ENCODE measurements at regions not wholly inside any gene's neighbourhood (a gene's known extent, or its start where the extent isn't known, plus 50 kb on each side); places are given as distances from the start of the nearest gene placed in this dataset. TPM values are rescaled to one million over a fixed set of nuclear protein-coding genes. Genes with fewer than 3 reads are reported as not detected.

GRCh38 chr1:201778279-201779065 lies 50.5 kb upstream of the IPO9 start (continued):
- TF ChIP-seq, protein P1, sequence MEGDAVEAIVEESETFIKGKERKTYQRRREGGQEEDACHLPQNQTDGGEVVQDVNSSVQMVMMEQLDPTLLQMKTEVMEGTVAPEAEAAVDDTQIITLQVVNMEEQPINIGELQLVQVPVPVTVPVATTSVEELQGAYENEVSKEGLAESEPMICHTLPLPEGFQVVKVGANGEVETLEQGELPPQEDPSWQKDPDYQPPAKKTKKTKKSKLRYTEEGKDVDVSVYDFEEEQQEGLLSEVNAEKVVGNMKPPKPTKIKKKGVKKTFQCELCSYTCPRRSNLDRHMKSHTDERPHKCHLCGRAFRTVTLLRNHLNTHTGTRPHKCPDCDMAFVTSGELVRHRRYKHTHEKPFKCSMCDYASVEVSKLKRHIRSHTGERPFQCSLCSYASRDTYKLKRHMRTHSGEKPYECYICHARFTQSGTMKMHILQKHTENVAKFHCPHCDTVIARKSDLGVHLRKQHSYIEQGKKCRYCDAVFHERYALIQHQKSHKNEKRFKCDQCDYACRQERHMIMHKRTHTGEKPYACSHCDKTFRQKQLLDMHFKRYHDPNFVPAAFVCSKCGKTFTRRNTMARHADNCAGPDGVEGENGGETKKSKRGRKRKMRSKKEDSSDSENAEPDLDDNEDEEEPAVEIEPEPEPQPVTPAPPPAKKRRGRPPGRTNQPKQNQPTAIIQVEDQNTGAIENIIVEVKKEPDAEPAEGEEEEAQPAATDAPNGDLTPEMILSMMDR (conservative IDR thresholded peaks at IDR 0.05; ENCODE audit: low read depth in 2 of 2), result no peak
- TF ChIP-seq STAT1 (IDR thresholded peaks at IDR 0.05; ENCODE audit: unreplicated experiment), result no peak
- TF ChIP-seq, protein P2, sequence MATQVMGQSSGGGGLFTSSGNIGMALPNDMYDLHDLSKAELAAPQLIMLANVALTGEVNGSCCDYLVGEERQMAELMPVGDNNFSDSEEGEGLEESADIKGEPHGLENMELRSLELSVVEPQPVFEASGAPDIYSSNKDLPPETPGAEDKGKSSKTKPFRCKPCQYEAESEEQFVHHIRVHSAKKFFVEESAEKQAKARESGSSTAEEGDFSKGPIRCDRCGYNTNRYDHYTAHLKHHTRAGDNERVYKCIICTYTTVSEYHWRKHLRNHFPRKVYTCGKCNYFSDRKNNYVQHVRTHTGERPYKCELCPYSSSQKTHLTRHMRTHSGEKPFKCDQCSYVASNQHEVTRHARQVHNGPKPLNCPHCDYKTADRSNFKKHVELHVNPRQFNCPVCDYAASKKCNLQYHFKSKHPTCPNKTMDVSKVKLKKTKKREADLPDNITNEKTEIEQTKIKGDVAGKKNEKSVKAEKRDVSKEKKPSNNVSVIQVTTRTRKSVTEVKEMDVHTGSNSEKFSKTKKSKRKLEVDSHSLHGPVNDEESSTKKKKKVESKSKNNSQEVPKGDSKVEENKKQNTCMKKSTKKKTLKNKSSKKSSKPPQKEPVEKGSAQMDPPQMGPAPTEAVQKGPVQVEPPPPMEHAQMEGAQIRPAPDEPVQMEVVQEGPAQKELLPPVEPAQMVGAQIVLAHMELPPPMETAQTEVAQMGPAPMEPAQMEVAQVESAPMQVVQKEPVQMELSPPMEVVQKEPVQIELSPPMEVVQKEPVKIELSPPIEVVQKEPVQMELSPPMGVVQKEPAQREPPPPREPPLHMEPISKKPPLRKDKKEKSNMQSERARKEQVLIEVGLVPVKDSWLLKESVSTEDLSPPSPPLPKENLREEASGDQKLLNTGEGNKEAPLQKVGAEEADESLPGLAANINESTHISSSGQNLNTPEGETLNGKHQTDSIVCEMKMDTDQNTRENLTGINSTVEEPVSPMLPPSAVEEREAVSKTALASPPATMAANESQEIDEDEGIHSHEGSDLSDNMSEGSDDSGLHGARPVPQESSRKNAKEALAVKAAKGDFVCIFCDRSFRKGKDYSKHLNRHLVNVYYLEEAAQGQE (IDR thresholded peaks at IDR 0.05; ENCODE audit: unreplicated experiment), result no peak

Small RNA genes in the stretch of these regions (microRNA-seq; reads per million reads assigned to microRNA genes)
- not detected for gene MIR5191

Small RNA genes in the stretch of these regions (small RNA-seq; reads per million reads assigned to genes)
- gene MIR5191 (ENCODE audit: low replicate concordance) (not detected), gene RNU6-501P (ENCODE audit: low replicate concordance) (not detected)
